ENCODE measurements at regions not wholly inside any gene's neighbourhood (a gene's known extent, or its start where the extent isn't known, plus 50 kb on each side); places are given as distances from the start of the nearest gene placed in this dataset.

GRCh38 chr17:77304051-77304745, 163.4 kb downstream of the SEC14L1 start:
- Histone ChIP-seq H3K27me3 (ENCODE audit: control insufficient read depth, insufficient read depth, low read length) (no peaks in the 10 kb centered on the region), H3K36me3 (ENCODE audit: insufficient read depth, low read length) (no peaks in the 10 kb centered on the region), H3K4me3 (ENCODE audit: low read length) (peak overlapping the region; percentile 33), H3K4me1 (ENCODE audit: control insufficient read depth, insufficient read depth, low read length) (peaks cover 37% of the 10 kb centered on the region), H3K4me2 (ENCODE audit: low read length) (peak overlapping the region; percentile 59), H3K9ac (ENCODE audit: low read depth, low read length) (peak overlapping the region; percentile 61), H3K9me3 (replicated peaks; ENCODE audit: low read length) (no peaks in the 10 kb centered on the region)

DNA sequence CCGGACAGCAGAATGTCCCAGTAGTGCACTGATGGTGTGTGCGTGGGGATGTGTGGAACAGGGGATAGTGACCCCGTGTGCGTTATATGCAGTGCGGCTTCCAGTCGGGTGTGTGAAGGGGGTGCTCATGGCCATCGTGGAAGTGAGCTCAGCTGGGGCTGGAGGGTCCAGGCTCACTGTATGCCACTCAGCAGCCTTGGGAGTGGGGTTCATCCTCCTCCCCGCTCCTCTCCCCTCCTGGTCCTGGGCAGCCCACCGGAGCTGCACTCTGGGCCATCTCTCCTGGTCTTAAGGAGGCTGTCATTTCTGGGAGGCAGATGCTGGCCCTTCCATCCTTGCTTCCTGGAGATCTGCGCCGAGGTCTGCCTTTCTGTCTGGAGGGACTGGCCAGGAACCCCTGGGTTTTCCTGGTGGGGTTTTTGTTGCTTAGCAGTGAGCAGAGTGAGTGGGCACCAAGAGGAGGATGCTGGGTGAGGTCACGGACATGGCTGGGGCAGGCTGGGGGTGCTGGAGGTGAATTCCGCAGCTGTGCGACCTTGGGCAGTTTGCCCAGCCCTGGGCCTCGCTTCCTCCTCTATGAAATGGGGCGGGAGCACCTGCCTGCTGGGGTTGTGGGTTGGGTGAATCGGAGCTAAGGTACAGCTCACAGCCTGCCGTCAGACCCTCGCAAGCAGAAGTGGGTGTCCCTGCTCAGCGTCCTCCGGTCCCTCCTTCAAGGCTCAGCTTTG, 164.1 kb downstream of the SEC14L1 start:
- no peaks in the 10 kb centered on the region for H3K36me3 ChIP-seq (ENCODE audit: insufficient read depth, low read length)
- peak overlapping the region; percentile 61 for H3K9ac ChIP-seq (ENCODE audit: low read depth, low read length)
- H3K9me3 ChIP-seq (replicated peaks; ENCODE audit: low read length): no peaks in the 10 kb centered on the region

DNA sequence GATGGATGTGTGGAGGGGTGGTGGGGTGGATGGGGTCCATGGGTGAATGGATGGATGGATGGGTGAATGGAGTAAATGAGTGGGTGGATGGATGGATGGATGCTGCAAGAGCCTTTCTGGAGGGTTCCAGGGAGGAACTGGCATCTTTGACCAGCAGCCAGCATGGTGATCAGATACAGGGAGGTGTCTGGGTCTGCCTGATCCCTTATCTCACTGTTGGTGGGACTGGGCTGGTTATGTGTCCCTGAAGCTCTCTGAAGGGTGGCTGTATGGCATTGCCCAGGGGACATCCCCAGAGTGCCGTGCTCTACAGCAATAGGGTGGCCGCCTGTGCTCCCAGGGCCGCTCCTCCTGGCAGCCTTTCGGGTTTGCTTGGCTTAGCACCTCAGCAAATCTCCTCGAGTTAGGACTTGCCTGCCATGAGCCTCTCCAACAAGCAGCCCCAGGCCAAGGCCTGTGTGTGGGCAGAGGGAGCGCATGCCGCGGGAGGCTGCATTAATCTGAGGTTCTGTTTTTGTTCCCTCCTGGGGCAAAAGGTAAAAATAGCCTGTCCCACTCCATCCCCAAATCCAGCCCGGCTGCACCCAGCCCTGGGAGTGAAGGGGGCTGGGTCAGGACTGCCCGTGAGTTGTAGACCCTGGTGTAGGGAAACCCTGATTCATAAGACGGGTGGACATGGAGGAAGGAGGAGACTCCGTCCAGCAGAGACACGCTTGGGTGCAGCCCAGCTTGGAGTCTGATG, 165.4 kb downstream of the SEC14L1 start:
- peaks cover 3% of the 10 kb centered on the region for H3K36me3 ChIP-seq (ENCODE audit: insufficient read depth, low read length)

More for the DNA sequence above, 164.1 kb downstream of the SEC14L1 start:
- H3K4me2 ChIP-seq (ENCODE audit: low read length): peak overlapping the region; percentile 59
- H3K4me1 ChIP-seq (ENCODE audit: control insufficient read depth, insufficient read depth, low read length): peaks cover 43% of the 10 kb centered on the region
- H3K27me3 ChIP-seq (ENCODE audit: control insufficient read depth, insufficient read depth, low read length): no peaks in the 10 kb centered on the region
- peak overlapping the region; percentile 33 for H3K4me3 ChIP-seq (ENCODE audit: low read length)

DNA sequence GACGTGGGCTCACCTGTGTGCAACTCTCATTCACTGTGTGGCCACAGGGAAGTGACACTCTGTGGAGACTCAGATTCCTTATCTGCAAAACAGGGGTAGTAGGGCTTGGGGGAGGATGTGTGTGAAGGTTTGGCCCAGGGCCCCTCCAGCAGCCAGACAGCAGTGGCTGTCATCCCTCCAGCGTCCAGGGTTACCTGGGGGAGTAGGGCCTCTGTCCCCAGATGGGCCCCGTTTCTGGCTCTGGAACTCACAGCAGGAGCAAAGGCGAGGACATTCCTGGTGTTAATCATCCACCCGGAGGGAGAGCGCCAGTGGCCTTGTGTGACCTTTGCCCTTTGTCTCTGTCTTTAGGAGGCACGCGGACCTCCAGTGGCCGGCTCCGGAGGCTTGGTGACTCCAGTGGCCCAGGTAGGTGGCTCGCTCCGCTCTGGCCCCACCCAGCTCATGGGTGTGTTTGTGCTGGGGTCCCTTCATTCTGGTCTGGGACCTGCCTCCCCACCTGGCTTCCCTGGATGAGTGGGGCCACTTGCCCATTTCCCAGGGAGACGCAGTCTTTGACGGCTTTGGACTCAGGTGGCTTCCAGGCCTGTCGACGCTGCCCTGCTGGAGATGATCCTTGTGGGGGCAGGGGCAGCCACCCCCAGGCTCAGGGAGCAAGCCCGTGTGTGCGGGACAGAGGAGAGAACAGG, 166.2 kb downstream of the SEC14L1 start:
- H3K4me2 ChIP-seq (ENCODE audit: low read length): no peak overlapping the region

More for the DNA sequence above, 165.4 kb downstream of the SEC14L1 start:
- Histone ChIP-seq H3K9ac (ENCODE audit: low read depth, low read length) (no peak overlapping the region), H3K4me2 (ENCODE audit: low read length) (no peak overlapping the region), H3K27me3 (ENCODE audit: control insufficient read depth, insufficient read depth, low read length) (no peaks in the 10 kb centered on the region), H3K4me1 (ENCODE audit: control insufficient read depth, insufficient read depth, low read length) (peaks cover 43% of the 10 kb centered on the region), H3K9me3 (replicated peaks; ENCODE audit: low read length) (no peaks in the 10 kb centered on the region), H3K4me3 (ENCODE audit: low read length) (no peak overlapping the region)

GRCh38 chr17:77307479-77308198, 166.9 kb downstream of the SEC14L1 start:
- H3K4me3 ChIP-seq (ENCODE audit: low read length): no peak overlapping the region
- H3K36me3 ChIP-seq (ENCODE audit: insufficient read depth, low read length): peaks cover 12% of the 10 kb centered on the region
- H3K27me3 ChIP-seq (ENCODE audit: control insufficient read depth, insufficient read depth, low read length): no peaks in the 10 kb centered on the region
- peaks cover 43% of the 10 kb centered on the region for H3K4me1 ChIP-seq (ENCODE audit: control insufficient read depth, insufficient read depth, low read length)
- H3K9me3 ChIP-seq (replicated peaks; ENCODE audit: low read length): no peaks in the 10 kb centered on the region
- H3K4me2 ChIP-seq (ENCODE audit: low read length): no peak overlapping the region
- H3K9ac ChIP-seq (ENCODE audit: low read depth, low read length): no peak overlapping the region

More for the DNA sequence above, 166.2 kb downstream of the SEC14L1 start:
- H3K9me3 ChIP-seq (replicated peaks; ENCODE audit: low read length): no peaks in the 10 kb centered on the region
- no peaks in the 10 kb centered on the region for H3K27me3 ChIP-seq (ENCODE audit: control insufficient read depth, insufficient read depth, low read length)
- no peak overlapping the region for H3K9ac ChIP-seq (ENCODE audit: low read depth, low read length)
- peaks cover 10% of the 10 kb centered on the region for H3K36me3 ChIP-seq (ENCODE audit: insufficient read depth, low read length)
- peaks cover 43% of the 10 kb centered on the region for H3K4me1 ChIP-seq (ENCODE audit: control insufficient read depth, insufficient read depth, low read length)
- no peak overlapping the region for H3K4me3 ChIP-seq (ENCODE audit: low read length)

GRCh38 chr17:77308861-77309726, 168.3 kb downstream of the SEC14L1 start:
- H3K4me3 ChIP-seq (ENCODE audit: low read length): no peak overlapping the region
- H3K9ac ChIP-seq (ENCODE audit: low read depth, low read length): peak overlapping the region; percentile 26
- peaks cover 12% of the 10 kb centered on the region for H3K36me3 ChIP-seq (ENCODE audit: insufficient read depth, low read length)

DNA sequence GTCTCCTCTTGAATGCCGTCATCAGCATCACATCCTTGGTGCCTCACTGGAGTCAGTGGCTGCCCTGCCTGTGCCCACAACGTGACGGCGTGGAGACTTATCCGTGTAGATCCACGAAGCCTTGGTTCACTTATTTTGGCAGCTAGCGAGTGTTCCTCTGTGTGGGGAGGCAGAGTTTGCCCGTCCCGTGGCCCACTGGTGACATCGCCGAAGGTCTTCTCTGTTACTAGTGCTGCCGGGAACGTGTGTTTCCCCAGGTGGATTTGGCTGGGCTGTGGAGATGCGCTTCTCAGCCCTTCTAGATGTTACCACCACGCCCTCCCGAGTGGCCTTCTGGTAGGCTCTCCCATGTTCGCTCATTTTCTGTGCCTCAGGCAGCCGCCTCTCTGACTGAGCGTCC, 169.6 kb downstream of the SEC14L1 start:
- Histone ChIP-seq H3K4me2 (ENCODE audit: low read length) (no peak overlapping the region), H3K4me1 (ENCODE audit: control insufficient read depth, insufficient read depth, low read length) (peaks cover 34% of the 10 kb centered on the region), H3K27me3 (ENCODE audit: control insufficient read depth, insufficient read depth, low read length) (no peaks in the 10 kb centered on the region), H3K36me3 (ENCODE audit: insufficient read depth, low read length) (peaks cover 12% of the 10 kb centered on the region), H3K9me3 (replicated peaks; ENCODE audit: low read length) (no peaks in the 10 kb centered on the region), H3K9ac (ENCODE audit: low read depth, low read length) (no peak overlapping the region), H3K4me3 (ENCODE audit: low read length) (no peak overlapping the region)

More at GRCh38 chr17:77308861-77309726, 168.3 kb downstream of the SEC14L1 start:
- Histone ChIP-seq H3K4me1 (ENCODE audit: control insufficient read depth, insufficient read depth, low read length) (peaks cover 46% of the 10 kb centered on the region), H3K9me3 (replicated peaks; ENCODE audit: low read length) (no peaks in the 10 kb centered on the region), H3K27me3 (ENCODE audit: control insufficient read depth, insufficient read depth, low read length) (no peaks in the 10 kb centered on the region), H3K4me2 (ENCODE audit: low read length) (peak overlapping the region; percentile 42)

- no peaks in the 10 kb centered on the region for H3K9me3 ChIP-seq (replicated peaks; ENCODE audit: low read length)
- no peak overlapping the region for H3K4me2 ChIP-seq (ENCODE audit: low read length)
- H3K4me3 ChIP-seq (ENCODE audit: low read length): no peak overlapping the region
- peaks cover 42% of the 10 kb centered on the region for H3K4me1 ChIP-seq (ENCODE audit: control insufficient read depth, insufficient read depth, low read length)
- H3K36me3 ChIP-seq (ENCODE audit: insufficient read depth, low read length): peaks cover 12% of the 10 kb centered on the region
- H3K27me3 ChIP-seq (ENCODE audit: control insufficient read depth, insufficient read depth, low read length): no peaks in the 10 kb centered on the region
- no peak overlapping the region for H3K9ac ChIP-seq (ENCODE audit: low read depth, low read length)
These were observed 170.7 kb downstream of the SEC14L1 start for GRCh38 chr17:77311371-77311981.

DNA sequence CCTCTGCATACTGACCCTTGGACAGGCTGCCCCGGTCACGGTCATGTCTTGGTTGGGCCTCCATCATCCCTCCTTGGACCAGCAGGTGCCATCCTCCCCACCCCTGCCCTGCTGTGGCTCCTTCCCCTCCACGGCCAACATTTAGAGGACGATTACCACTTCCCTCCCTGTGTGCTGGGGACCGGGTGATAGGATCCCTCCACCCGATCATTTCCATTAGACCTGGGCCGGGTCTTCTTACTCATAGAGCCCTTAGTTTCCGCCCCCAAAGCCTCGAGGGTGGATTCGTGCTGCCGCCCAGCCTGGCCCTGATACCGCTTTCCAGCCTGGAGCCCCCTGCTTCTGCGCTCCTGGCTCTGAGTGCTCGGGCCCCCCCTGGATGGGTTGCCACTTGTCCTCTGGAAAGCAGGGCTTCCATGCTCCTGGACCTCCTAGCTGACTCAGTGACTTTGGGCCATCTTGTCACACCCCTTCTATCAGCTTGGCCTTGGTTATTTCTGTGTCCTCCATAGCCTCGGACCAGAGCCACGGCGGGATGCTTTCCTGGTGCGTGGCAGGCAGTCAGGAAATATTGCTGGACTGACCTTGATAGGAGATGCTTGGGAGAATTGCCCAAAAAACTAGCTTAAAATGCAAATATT, 171.4 kb downstream of the SEC14L1 start:
- H3K4me1 ChIP-seq (ENCODE audit: control insufficient read depth, insufficient read depth, low read length): peaks cover 49% of the 10 kb centered on the region
- no peaks in the 10 kb centered on the region for H3K27me3 ChIP-seq (ENCODE audit: control insufficient read depth, insufficient read depth, low read length)

More for the DNA sequence above, 171.4 kb downstream of the SEC14L1 start:
- Histone ChIP-seq H3K4me3 (ENCODE audit: low read length) (no peak overlapping the region), H3K4me2 (ENCODE audit: low read length) (no peak overlapping the region), H3K36me3 (ENCODE audit: insufficient read depth, low read length) (peaks cover 12% of the 10 kb centered on the region), H3K9me3 (replicated peaks; ENCODE audit: low read length) (no peaks in the 10 kb centered on the region), H3K9ac (ENCODE audit: low read depth, low read length) (no peak overlapping the region)
